ENCODE measurements at regions not wholly inside any gene's neighbourhood (a gene's known extent, or its start where the extent isn't known, plus 50 kb on each side); places are given as distances from the start of the nearest gene placed in this dataset.

- no peak for TF ChIP-seq CTCF (IDR thresholded peaks at IDR 0.05)
- TF ChIP-seq EZH2 (IDR thresholded peaks at IDR 0.05; ENCODE audit: borderline replicate concordance, insufficient read depth, low read depth, low read length, poor library complexity, severe bottlenecking), result no peak
Observed at GRCh38 chr21:28644762-28645161, 347.9 kb downstream of the LTN1 start.
